Fibroblast of lung (primary cell): ENCODE measurements at regions not wholly inside any gene's neighbourhood (a gene's known extent, or its start where the extent isn't known, plus 50 kb on each side); places are given as distances from the start of the nearest gene placed in this dataset.

Experiments used
- EZH2 ChIP-seq: IDR thresholded peaks from 2 replicates; pipeline ENCODE4 v1.5.1; 2012; ENCODE audit warnings: low read length, control low read depth, mild to moderate bottlenecking; ENCODE audit errors: missing control alignments
- TF ChIP-seq, protein P1 (sequence below), 2 donors: IDR thresholded peaks in 1 of 2; conservative IDR thresholded peaks in 1 of 2; 1 replicate in 1 of 2; 2 replicates in 1 of 2; pipeline ENCODE4 v1.5.1; 2011 to 2012; ENCODE audit warnings: low read length in 2 of 2, control low read depth in 1 of 2, inconsistent platforms in 1 of 2, low read depth in 1 of 2, mild to moderate bottlenecking in 1 of 2

DNA sequence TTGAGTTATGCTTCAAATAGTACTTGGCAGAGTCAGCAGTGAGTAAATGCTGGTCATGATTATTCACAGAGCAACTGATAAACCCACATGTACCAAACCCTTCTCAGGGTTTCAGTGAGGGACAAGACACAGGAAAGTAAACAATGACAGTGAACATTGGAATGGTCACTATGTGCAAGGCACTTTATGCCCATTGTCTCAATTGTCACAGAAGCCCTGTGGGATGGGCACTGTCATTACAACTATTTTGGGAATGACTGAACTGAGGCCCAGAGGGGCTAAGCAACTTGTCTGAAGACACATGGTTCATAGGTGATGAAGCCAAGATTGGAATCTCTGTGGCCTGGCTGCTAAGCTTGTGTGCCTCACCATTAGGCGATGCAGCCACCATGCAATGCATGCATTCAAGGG is 238.5 kb downstream of the RBM19 start:
- TF ChIP-seq, protein P1, sequence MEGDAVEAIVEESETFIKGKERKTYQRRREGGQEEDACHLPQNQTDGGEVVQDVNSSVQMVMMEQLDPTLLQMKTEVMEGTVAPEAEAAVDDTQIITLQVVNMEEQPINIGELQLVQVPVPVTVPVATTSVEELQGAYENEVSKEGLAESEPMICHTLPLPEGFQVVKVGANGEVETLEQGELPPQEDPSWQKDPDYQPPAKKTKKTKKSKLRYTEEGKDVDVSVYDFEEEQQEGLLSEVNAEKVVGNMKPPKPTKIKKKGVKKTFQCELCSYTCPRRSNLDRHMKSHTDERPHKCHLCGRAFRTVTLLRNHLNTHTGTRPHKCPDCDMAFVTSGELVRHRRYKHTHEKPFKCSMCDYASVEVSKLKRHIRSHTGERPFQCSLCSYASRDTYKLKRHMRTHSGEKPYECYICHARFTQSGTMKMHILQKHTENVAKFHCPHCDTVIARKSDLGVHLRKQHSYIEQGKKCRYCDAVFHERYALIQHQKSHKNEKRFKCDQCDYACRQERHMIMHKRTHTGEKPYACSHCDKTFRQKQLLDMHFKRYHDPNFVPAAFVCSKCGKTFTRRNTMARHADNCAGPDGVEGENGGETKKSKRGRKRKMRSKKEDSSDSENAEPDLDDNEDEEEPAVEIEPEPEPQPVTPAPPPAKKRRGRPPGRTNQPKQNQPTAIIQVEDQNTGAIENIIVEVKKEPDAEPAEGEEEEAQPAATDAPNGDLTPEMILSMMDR (conservative IDR thresholded peaks at IDR 0.05 in 1 of 2, IDR thresholded peaks at IDR 0.05 in 1 of 2; ENCODE audit: low read depth in 1 of 2, low read length in 2 of 2), result no peak
- no peak for TF ChIP-seq EZH2
